ENCODE measurements at regions not wholly inside any gene's neighbourhood (a gene's known extent, or its start where the extent isn't known, plus 50 kb on each side); places are given as distances from the start of the nearest gene placed in this dataset.

- Histone ChIP-seq H3K4me1 (no peaks in the 10 kb centered on the region), H3K27ac (no peak overlapping the region), H3K27me3 (no peaks in the 10 kb centered on the region), H3K36me3 (no peaks in the 10 kb centered on the region), H3K4me3 (no peak overlapping the region), H3K9me3 (no peaks in the 10 kb centered on the region)
- no peak for FAIRE-seq
- TF ChIP-seq CTCF (IDR thresholded peaks at IDR 0.05) = no peak
- WGBS, 2 donors = 80 to 86% methylated on average over 3 of the region's 3 CpGs
- intact Hi-C loops (cut with DNase I) = no loop called here
- no peak for ATAC-seq
- no peak for DNase-seq
These were observed 385.0 kb downstream of the INSC start for GRCh38 chr11:15499674-15500073.

DNA sequence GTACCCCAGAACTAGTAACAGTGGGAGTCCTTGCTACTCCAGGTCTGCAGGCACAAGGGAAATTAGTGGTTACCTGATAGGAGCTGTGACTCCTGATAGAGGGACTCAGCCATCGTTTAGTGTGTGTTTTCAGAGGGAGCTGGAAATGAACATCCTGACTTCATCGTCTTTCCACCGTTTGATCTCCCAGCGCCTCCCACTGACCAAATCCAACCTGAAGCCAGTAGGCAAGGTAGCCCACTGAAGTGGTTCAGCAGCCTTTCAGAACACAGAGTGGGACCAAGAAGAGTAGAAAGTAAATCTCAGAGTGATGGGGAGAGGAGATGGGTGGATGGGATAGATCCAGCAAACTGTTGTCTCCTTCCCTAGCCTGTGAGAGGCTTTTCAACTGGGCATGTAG lies 385.9 kb downstream of the INSC start:
- Histone ChIP-seq H3K36me3 (no peaks in the 10 kb centered on the region), H3K9me3 (no peaks in the 10 kb centered on the region), H3K27ac (no peak overlapping the region), H3K4me3 (no peak overlapping the region), H3K27me3 (no peaks in the 10 kb centered on the region), H3K4me1 (no peaks in the 10 kb centered on the region)
- intact Hi-C loops (cut with DNase I) = no loop called here
- FAIRE-seq (no peak), ATAC-seq (no peak), DNase-seq (no peak)
- no peak for TF ChIP-seq CTCF (IDR thresholded peaks at IDR 0.05)
- 73 to 74% methylated on average over 4 of the region's 4 CpGs for WGBS, 2 donors

- 70 to 80% methylated on average over 7 of the region's 7 CpGs for WGBS, 2 donors
- H3K9me3 ChIP-seq = no peaks in the 10 kb centered on the region
- H3K4me1 ChIP-seq = no peaks in the 10 kb centered on the region
- H3K36me3 ChIP-seq = no peaks in the 10 kb centered on the region
- no peak for DNase-seq
- intact Hi-C loops (cut with DNase I) = no loop called here
- FAIRE-seq = no peak
- no peak overlapping the region for H3K4me3 ChIP-seq
- TF ChIP-seq CTCF (IDR thresholded peaks at IDR 0.05) = no peak
- H3K27me3 ChIP-seq = no peaks in the 10 kb centered on the region
- no peak overlapping the region for H3K27ac ChIP-seq
- ATAC-seq = no peak
These were observed 386.8 kb downstream of the INSC start for GRCh38 chr11:15501566-15501965.

- Histone ChIP-seq H3K36me3 (no peaks in the 10 kb centered on the region), H3K9me3 (no peaks in the 10 kb centered on the region), H3K4me1 (no peaks in the 10 kb centered on the region), H3K4me3 (no peak overlapping the region), H3K27ac (no peak overlapping the region), H3K27me3 (no peaks in the 10 kb centered on the region)
- ATAC-seq (no peak), FAIRE-seq (no peak), DNase-seq (no peak)
- intact Hi-C loops (cut with DNase I) = no loop called here
- TF ChIP-seq CTCF (IDR thresholded peaks at IDR 0.05) = no peak
- 100% methylated on average over 1 of the region's 1 CpG for WGBS, 2 donors
These were observed 390.4 kb downstream of the INSC start for GRCh38 chr11:15505155-15505554.

DNA sequence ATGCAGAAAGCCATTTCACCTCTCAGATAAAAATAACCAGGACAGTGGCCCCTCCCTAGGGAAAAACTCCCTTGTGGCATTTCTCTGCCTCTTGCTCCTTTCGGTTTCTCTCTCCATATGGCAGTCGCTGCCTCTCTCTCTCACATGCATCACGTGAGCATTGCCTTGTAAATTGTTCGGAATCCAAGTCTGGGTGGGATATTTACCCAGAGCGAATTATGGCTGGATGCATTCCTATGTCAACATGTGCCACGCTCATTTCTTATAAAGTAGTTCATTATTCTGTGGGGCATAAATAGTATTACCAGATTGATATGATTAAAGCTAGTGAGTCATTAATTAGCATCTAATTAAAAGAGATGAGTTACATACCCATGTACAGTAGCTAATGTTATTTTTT lies 392.9 kb downstream of the INSC start:
- DNase-seq = peak in 2 of 6 donors; percentile 13 to 14

More for the DNA sequence above, 392.9 kb downstream of the INSC start:
- no peaks in the 10 kb centered on the region for H3K36me3 ChIP-seq
- ATAC-seq (peak; percentile 66 to 84 (median 75)), FAIRE-seq (no peak)
- H3K4me3 ChIP-seq = peak overlapping the region in 1 of 4 donors; percentile 1
- intact Hi-C loops (cut with DNase I) = no loop called here
- no peak for TF ChIP-seq CTCF (IDR thresholded peaks at IDR 0.05)
- no peak overlapping the region for H3K27ac ChIP-seq
- no peaks in the 10 kb centered on the region for H3K27me3 ChIP-seq
- H3K9me3 ChIP-seq = no peaks in the 10 kb centered on the region
- WGBS, 2 donors = 16 to 26% methylated on average over 6 of the region's 6 CpGs
- no peaks in the 10 kb centered on the region for H3K4me1 ChIP-seq
